Esophagus muscularis mucosa (tissue), 4 donors: ENCODE measurements at regions not wholly inside any gene's neighbourhood (a gene's known extent, or its start where the extent isn't known, plus 50 kb on each side); places are given as distances from the start of the nearest gene placed in this dataset.
"Not testable (repeated sequence)": the region's sequence is repeated elsewhere in the genome, so short reads cannot be mapped to it uniquely, and the experiment has no call there.

Source experiments
- DNase-seq: peaks from one replicate; pipeline ENCODE4 v3.0.0-alpha.2; 2017; ENCODE audit errors: extremely low spot score
- H3K27ac ChIP-seq, 4 donors: fragments of 200-600 bp; sonication (generic); replicated peaks in 1 of 4; 1 replicate in 3 of 4; 2 replicates in 1 of 4; pipeline ENCODE4 v1.5.1; 2016 to 2019; ENCODE audit warnings: mild to moderate bottlenecking in 1 of 4
- H3K27me3 ChIP-seq, 4 donors: fragments of 200-600 bp; sonication (generic); one replicate each; pipeline versions ENCODE4 v1.5.1 to v1.6.0; 2016 to 2019
- H3K36me3 ChIP-seq, 4 donors: fragments of 200-600 bp; sonication (generic); one replicate each; pipeline ENCODE4 v1.5.1; 2016 to 2019
- H3K4me1 ChIP-seq, 4 donors: fragments of 200-600 bp; sonication (generic); one replicate each; pipeline ENCODE4 v1.5.1; 2016 to 2019
- H3K4me3 ChIP-seq, 4 donors: fragments of 200-600 bp; sonication (generic); 1 replicate in 2 of 4; 2 replicates in 2 of 4; pipeline ENCODE4 v1.5.1; 2016 to 2019; ENCODE audit warnings: mild to moderate bottlenecking in 4 of 4, moderate library complexity in 1 of 4
- H3K9me3 ChIP-seq, 4 donors: fragments of 200-600 bp; sonication (generic); 1 replicate in 3 of 4; 2 replicates in 1 of 4; pipeline ENCODE4 v1.5.1; 2016 to 2019
- EP300 ChIP-seq: sonication (generic); formaldehyde crosslinking; IDR thresholded peaks from one replicate; pipeline ENCODE4 v1.6.1; 2017; ENCODE audit warnings: antibody characterized with exemption
- POLR2A ChIP-seq: fragments of 450-650 bp; IDR thresholded peaks from one replicate; pipeline ENCODE4 v1.6.1; 2017; ENCODE audit warnings: antibody characterized with exemption, moderate library complexity, mild to moderate bottlenecking, low read depth
- POLR2AphosphoS5 ChIP-seq, 2 donors: sonication (generic); formaldehyde crosslinking; IDR thresholded peaks; one replicate each; pipeline ENCODE4 v1.6.1; 2017; ENCODE audit warnings: antibody characterized with exemption in 2 of 2
- WGBS: methylation state at CpG from one replicate; pipeline ENCODE4 v1.1.5; 2018; 5-methylcytosine and 5-hydroxymethylcytosine counted together
- intact Hi-C: fragments of 100-400 bp; cut with DNase I; formaldehyde crosslinking; loops from one replicate; pipeline ENCODE4 v1.15.1; 2023
- TF ChIP-seq, protein P1 (sequence below), 3 experiments: fragments of 200-600 bp in 2 of 3; fragments of 450-650 bp in 1 of 3; sonication (generic) in 2 of 3; IDR thresholded peaks; one replicate each; pipeline ENCODE4 v1.5.1; 2017 to 2019; ENCODE audit warnings: antibody characterized with exemption in 3 of 3, mild to moderate bottlenecking in 2 of 3, moderate library complexity in 1 of 3

DNA sequence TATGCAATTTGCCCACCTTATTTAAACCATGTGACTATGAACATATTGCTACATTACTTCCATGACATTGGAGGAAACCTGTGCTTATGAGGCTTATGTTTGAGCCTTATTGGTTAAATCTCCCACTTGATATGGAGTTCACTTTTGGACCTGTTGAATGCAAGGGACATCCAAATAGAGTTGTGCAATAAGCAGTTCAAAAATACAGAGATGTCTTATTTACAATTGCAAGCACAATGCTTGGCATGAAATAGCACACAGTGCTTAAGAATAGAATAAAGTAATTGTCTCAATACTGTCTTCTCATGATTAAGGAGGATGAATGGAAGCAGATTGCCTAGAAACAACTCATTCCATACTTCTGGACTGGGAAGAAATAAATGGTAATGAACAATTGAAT is 793.5 kb downstream of the METTL4 start:
- Histone ChIP-seq H3K4me3 (no peak overlapping the region), H3K27me3 (no peaks in the 10 kb centered on the region), H3K4me1 (no peaks in the 10 kb centered on the region), H3K27ac (no peak overlapping the region), H3K9me3 (no peaks in the 10 kb centered on the region), H3K36me3 (no peaks in the 10 kb centered on the region)
- intact Hi-C loops, result no loop called here
- no peak for DNase-seq
- TF ChIP-seq POLR2AphosphoS5 (IDR thresholded peaks at IDR 0.05) (no peak), POLR2A (no peak), EP300 (no peak)
- TF ChIP-seq, protein P1, sequence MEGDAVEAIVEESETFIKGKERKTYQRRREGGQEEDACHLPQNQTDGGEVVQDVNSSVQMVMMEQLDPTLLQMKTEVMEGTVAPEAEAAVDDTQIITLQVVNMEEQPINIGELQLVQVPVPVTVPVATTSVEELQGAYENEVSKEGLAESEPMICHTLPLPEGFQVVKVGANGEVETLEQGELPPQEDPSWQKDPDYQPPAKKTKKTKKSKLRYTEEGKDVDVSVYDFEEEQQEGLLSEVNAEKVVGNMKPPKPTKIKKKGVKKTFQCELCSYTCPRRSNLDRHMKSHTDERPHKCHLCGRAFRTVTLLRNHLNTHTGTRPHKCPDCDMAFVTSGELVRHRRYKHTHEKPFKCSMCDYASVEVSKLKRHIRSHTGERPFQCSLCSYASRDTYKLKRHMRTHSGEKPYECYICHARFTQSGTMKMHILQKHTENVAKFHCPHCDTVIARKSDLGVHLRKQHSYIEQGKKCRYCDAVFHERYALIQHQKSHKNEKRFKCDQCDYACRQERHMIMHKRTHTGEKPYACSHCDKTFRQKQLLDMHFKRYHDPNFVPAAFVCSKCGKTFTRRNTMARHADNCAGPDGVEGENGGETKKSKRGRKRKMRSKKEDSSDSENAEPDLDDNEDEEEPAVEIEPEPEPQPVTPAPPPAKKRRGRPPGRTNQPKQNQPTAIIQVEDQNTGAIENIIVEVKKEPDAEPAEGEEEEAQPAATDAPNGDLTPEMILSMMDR (IDR thresholded peaks at IDR 0.05), result no peak

DNA sequence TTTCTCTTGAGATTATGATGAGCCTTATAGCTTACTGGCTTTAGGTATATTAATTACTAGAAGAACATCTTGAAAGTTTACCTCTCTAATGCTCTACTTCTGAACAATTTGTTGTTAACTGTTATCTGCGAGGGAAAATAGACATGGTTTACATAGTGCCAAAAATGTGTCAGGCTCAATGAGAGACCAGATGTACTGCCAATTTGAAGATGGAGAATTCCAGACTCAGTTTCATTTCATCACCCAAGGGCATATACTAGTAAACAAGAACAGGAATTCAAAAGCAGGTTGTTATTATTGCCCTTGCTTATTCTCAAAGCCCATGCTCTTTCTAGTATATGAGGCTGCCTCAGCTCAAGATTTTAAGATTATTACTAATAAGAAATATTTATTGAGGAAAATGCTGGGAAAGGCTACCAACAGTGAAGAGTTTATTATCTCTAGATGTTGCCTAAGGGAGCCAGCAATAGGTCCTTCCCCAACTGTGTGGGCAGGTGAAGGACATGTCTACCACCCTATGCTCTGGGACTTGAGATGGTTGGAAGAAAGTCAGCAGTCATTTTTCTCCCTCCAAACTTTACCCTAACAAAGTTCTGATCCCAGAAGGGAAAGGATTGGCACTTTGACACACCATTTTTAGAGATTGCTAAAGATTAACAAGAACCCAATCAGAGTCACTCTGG is 792.7 kb downstream of the METTL4 start:
- H3K4me1 ChIP-seq, result no peaks in the 10 kb centered on the region
- no peaks in the 10 kb centered on the region for H3K36me3 ChIP-seq
- TF ChIP-seq EP300, result no peak
- no peak overlapping the region for H3K27ac ChIP-seq
- intact Hi-C loops, result no loop called here
- H3K4me3 ChIP-seq, result no peak overlapping the region
- H3K9me3 ChIP-seq, result no peaks in the 10 kb centered on the region
- H3K27me3 ChIP-seq, result no peaks in the 10 kb centered on the region
- no peak for DNase-seq
- 90% methylated on average over 1 of the region's 1 CpG for WGBS

DNA sequence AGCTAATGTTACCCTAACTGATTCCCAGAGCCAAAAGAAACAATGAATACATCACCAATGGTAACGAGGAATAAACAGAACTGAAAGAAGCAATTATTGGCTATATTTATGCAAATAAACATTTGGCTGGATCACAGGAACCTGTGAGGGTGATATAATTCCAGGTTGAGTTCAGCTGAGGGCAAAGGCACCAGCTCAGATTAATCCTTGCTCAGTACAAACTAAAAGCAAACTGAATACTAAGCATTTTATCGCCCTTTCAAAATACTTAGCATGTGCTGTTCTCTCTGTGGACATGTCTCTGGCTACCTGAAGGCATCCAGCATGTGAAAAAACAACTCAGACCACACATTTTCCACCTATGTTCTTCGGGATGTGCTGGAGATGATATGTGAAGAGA is 791.7 kb downstream of the METTL4 start:
- no peaks in the 10 kb centered on the region for H3K27me3 ChIP-seq
- H3K4me1 ChIP-seq, result no peaks in the 10 kb centered on the region
- intact Hi-C loops, result no loop called here
- H3K9me3 ChIP-seq, result peaks cover 0 to 4% (median 0%) of the 10 kb centered on the region in 4 donors
- no peak overlapping the region for H3K27ac ChIP-seq
- 75% methylated on average over 3 of the region's 3 CpGs for WGBS
- TF ChIP-seq, protein P1 (IDR thresholded peaks at IDR 0.05), result no peak
- no peak for DNase-seq
- H3K36me3 ChIP-seq, result no peaks in the 10 kb centered on the region
- H3K4me3 ChIP-seq, result no peak overlapping the region

DNA sequence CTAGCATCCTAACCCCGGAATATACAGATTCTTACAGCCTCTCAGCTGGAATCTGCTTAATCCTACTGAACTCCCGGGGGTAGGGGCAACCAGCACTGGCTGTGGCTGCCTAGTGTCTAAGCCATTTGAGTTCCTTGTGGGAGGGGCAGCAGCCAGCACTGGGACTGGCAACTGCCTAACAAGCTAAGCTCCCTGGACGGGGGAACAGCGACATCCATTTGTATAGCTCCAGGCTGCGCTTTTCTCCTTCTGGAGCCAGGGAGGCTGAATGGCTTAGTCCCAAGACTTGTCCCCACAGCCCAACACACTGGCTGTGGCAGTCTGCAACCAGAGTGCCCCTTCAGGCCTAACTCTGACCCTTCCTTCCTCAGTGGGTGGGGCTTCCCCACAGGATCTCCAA is 787.2 kb downstream of the METTL4 start:
- Histone ChIP-seq H3K4me1 (no peaks in the 10 kb centered on the region), H3K27ac (no peak overlapping the region), H3K36me3 (no peaks in the 10 kb centered on the region), H3K4me3 (no peak overlapping the region), H3K9me3 (peaks cover 0 to 4% (median 0%) of the 10 kb centered on the region in 4 donors), H3K27me3 (no peaks in the 10 kb centered on the region)
- no peak for DNase-seq
- WGBS, result 63% methylated on average over 5 of the region's 5 CpGs
- no peak for TF ChIP-seq POLR2AphosphoS5 (IDR thresholded peaks at IDR 0.05)
- TF ChIP-seq POLR2A, result no peak
- TF ChIP-seq, protein P1 (IDR thresholded peaks at IDR 0.05), result no peak
- intact Hi-C loops, result no loop called here

DNA sequence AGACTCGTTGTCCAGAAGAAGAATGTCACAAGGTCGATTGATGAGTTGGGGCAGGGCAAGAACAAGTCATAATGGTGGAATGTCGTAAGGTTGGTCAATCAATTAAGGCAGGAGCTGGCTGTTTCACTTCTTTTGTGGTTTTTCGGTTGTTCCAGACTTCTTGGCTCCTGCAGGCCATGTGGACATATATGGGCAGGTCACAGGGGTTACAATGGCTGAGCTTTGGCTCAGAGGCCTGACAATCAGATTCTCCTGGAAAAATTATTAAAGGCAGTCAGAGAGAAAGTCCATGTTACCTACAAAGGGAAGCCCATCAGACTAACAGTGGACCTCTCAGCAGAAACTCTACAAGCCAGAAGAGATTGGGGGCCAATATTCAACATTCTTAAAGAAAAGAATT is 785.3 kb downstream of the METTL4 start:
- 67% methylated on average over 4 of the region's 4 CpGs for WGBS
- H3K4me1 ChIP-seq, H3K36me3 ChIP-seq, H3K4me3 ChIP-seq, DNase-seq, H3K27ac ChIP-seq, H3K27me3 ChIP-seq, H3K9me3 ChIP-seq, intact Hi-C loops: not testable (repeated sequence)

DNA sequence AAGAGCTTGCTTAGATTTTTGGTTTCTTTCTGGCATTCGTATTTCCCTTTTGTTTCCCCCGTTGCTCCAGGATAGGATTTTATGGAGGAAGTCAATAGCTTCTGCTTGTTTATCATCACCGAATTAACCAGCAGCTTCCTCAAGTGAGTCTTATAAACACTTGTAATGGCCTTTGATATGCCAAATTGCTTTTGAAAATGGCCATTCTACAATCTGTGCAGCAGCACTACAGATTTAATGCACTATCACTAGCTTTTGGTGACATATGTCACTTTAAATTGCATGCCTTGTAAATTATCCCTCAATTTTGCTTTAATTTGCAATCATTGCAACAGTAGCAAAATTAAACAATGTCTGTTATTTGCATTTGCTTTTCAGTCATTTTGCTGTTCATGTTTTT is 774.7 kb downstream of the METTL4 start:
- H3K9me3 ChIP-seq, result no peaks in the 10 kb centered on the region
- no peak overlapping the region for H3K4me3 ChIP-seq
- DNase-seq, result no peak
- no peak for TF ChIP-seq POLR2A
- no peak for TF ChIP-seq EP300
- TF ChIP-seq, protein P1 (IDR thresholded peaks at IDR 0.05), result no peak
- no peak for TF ChIP-seq POLR2AphosphoS5 (IDR thresholded peaks at IDR 0.05)
- H3K27me3 ChIP-seq, result no peaks in the 10 kb centered on the region
- intact Hi-C loops, result no loop called here
- H3K27ac ChIP-seq, result no peak overlapping the region
- WGBS, result 73% methylated on average over 3 of the region's 3 CpGs
- no peaks in the 10 kb centered on the region for H3K36me3 ChIP-seq
- H3K4me1 ChIP-seq, result no peaks in the 10 kb centered on the region
